ENCODE measurements at regions not wholly inside any gene's neighbourhood (a gene's known extent, or its start where the extent isn't known, plus 50 kb on each side); places are given as distances from the start of the nearest gene placed in this dataset.

GRCh38 chr20:21936261-21936660, 230.8 kb downstream of the PAX1 start:
- WGBS, 2 donors, result 71 to 73% methylated on average over 4 of the region's 4 CpGs
- Histone ChIP-seq H3K9me3 (no peaks in the 10 kb centered on the region), H3K4me1 (no peaks in the 10 kb centered on the region), H3K36me3 (ENCODE audit: low read depth, missing control alignments) (no peaks in the 10 kb centered on the region), H3K27ac (no peak overlapping the region), H3K27me3 (no peaks in the 10 kb centered on the region), H3K4me3 (no peak overlapping the region)
- no peak for DNase-seq
- intact Hi-C loops (cut with DNase I; ENCODE audit: low total_unique reads), result no loop called here
- TF ChIP-seq CTCF (IDR thresholded peaks at IDR 0.05) (no peak), POLR2A (IDR thresholded peaks at IDR 0.05) (no peak)

- no peak overlapping the region for H3K27ac ChIP-seq
- no peak for TF ChIP-seq POLR2A (IDR thresholded peaks at IDR 0.05)
- H3K4me1 ChIP-seq, result no peaks in the 10 kb centered on the region
- WGBS, 2 donors, result 83 to 96% methylated on average over 3 of the region's 3 CpGs
- H3K4me3 ChIP-seq, result no peak overlapping the region
- DNase-seq, result no peak
- H3K9me3 ChIP-seq, result no peaks in the 10 kb centered on the region
- H3K27me3 ChIP-seq, result no peaks in the 10 kb centered on the region
- no peaks in the 10 kb centered on the region for H3K36me3 ChIP-seq (ENCODE audit: low read depth, missing control alignments)
- intact Hi-C loops (cut with DNase I; ENCODE audit: low total_unique reads), result no loop called here
Measured at GRCh38 chr20:21933526-21933925, 228.1 kb downstream of the PAX1 start.

GRCh38 chr20:21921251-21921650, 215.8 kb downstream of the PAX1 start:
- no peaks in the 10 kb centered on the region for H3K36me3 ChIP-seq (ENCODE audit: low read depth, missing control alignments)
- H3K4me3 ChIP-seq, result no peak overlapping the region
- no peaks in the 10 kb centered on the region for H3K27me3 ChIP-seq
- no peaks in the 10 kb centered on the region for H3K4me1 ChIP-seq
- TF ChIP-seq CTCF (IDR thresholded peaks at IDR 0.05) (no peak), POLR2A (IDR thresholded peaks at IDR 0.05) (no peak)
- DNase-seq, result no peak
- H3K9me3 ChIP-seq, result no peaks in the 10 kb centered on the region
- no peak overlapping the region for H3K27ac ChIP-seq
- intact Hi-C loops (cut with DNase I; ENCODE audit: low total_unique reads), result no loop called here
- 40 to 47% methylated on average over 5 of the region's 5 CpGs for WGBS, 2 donors

GRCh38 chr20:21920211-21920610, 214.7 kb downstream of the PAX1 start:
- no peak for TF ChIP-seq POLR2A (IDR thresholded peaks at IDR 0.05)
- TF ChIP-seq CTCF (IDR thresholded peaks at IDR 0.05), result no peak
- no peak for DNase-seq
- 49 to 61% methylated on average over 3 of the region's 3 CpGs for WGBS, 2 donors

GRCh38 chr20:21918398-21918797, 212.9 kb downstream of the PAX1 start:
- WGBS, 2 donors, result 83 to 93% methylated on average over 5 to 7 of the region's 7 CpGs
- intact Hi-C loops (cut with DNase I; ENCODE audit: low total_unique reads), result no loop called here
- TF ChIP-seq CTCF (IDR thresholded peaks at IDR 0.05) (no peak), POLR2A (IDR thresholded peaks at IDR 0.05) (no peak)
- DNase-seq, result no peak
- Histone ChIP-seq H3K9me3 (no peaks in the 10 kb centered on the region), H3K27me3 (no peaks in the 10 kb centered on the region), H3K4me1 (no peaks in the 10 kb centered on the region), H3K36me3 (ENCODE audit: low read depth, missing control alignments) (no peaks in the 10 kb centered on the region), H3K27ac (no peak overlapping the region), H3K4me3 (no peak overlapping the region)

More at GRCh38 chr20:21920211-21920610, 214.7 kb downstream of the PAX1 start:
- Histone ChIP-seq H3K4me1 (no peaks in the 10 kb centered on the region), H3K27me3 (no peaks in the 10 kb centered on the region), H3K36me3 (ENCODE audit: low read depth, missing control alignments) (no peaks in the 10 kb centered on the region), H3K9me3 (no peaks in the 10 kb centered on the region), H3K27ac (no peak overlapping the region), H3K4me3 (no peak overlapping the region)
- intact Hi-C loops (cut with DNase I; ENCODE audit: low total_unique reads), result no loop called here

Data from testis (tissue), 2 donors.